HepG2 (cell line): ENCODE measurements at regions not wholly inside any gene's neighbourhood (a gene's known extent, or its start where the extent isn't known, plus 50 kb on each side); places are given as distances from the start of the nearest gene placed in this dataset.
A peak's percentile ranks its signal among the peaks of the same experiment; 100 is the strongest.

ENCODE experiments used
- AHR ChIP-seq: IDR thresholded peaks from 2 replicates; pipeline ENCODE4 v1.6.1; 2018; ENCODE audit warnings: missing genetic modification reagents, missing compliant biosample characterization
- ATF1 ChIP-seq: IDR thresholded peaks from 2 replicates; pipeline ENCODE4 v1.6.1; 2016; ENCODE audit warnings: mild to moderate bottlenecking, control low read depth
- CBX5 ChIP-seq: sonication (generic); formaldehyde crosslinking; IDR thresholded peaks from 2 replicates; pipeline ENCODE4 v1.4.0; 2020; ENCODE audit warnings: missing genetic modification reagents, borderline replicate concordance
- EHMT2 ChIP-seq: fragments of 200-600 bp; sonication (generic); IDR thresholded peaks from 2 replicates; pipeline ENCODE4 v1.7.0; 2017; ENCODE audit warnings: antibody characterized with exemption, low read depth, low read length, borderline replicate concordance
- ETV5 ChIP-seq: IDR thresholded peaks from 2 replicates; pipeline ENCODE4 v1.6.1; 2018; ENCODE audit warnings: missing biosample characterization, missing genetic modification reagents, inconsistent platforms, borderline replicate concordance
- FOXK2 ChIP-seq: fragments of 450-650 bp; IDR thresholded peaks from 2 replicates; pipeline ENCODE4 v1.6.1; 2016
- HOXA5 ChIP-seq: sonication (generic); formaldehyde crosslinking; IDR thresholded peaks from 2 replicates; pipeline ENCODE4 v1.4.0; 2020; ENCODE audit warnings: missing genetic modification reagents
- KDM3A ChIP-seq: IDR thresholded peaks from 2 replicates; pipeline ENCODE4 v1.6.1; 2018; ENCODE audit warnings: low read depth, missing compliant biosample characterization
- MAF1 ChIP-seq: sonication (generic); formaldehyde crosslinking; IDR thresholded peaks from 2 replicates; pipeline ENCODE4 v1.5.0; 2020; ENCODE audit warnings: missing genetic modification reagents, borderline replicate concordance
- MED8 ChIP-seq: sonication (generic); formaldehyde crosslinking; IDR thresholded peaks from 2 replicates; pipeline ENCODE4 v1.8.1; 2023; ENCODE audit warnings: mild to moderate bottlenecking, missing genetic modification reagents; ENCODE audit not compliant: insufficient replicate concordance
- NFIC ChIP-seq: IDR thresholded peaks from 2 replicates; pipeline ENCODE4 v1.6.1; 2012; ENCODE audit warnings: mild to moderate bottlenecking, low read length, inconsistent platforms
- NR2F1 ChIP-seq, 2 experiments: fragments of 450-650 bp in 1 of 2; formaldehyde crosslinking in 1 of 2; IDR thresholded peaks; 2 replicates each; pipeline versions ENCODE4 v1.5.0 to v1.6.1; 2016 to 2020; ENCODE audit warnings: mild to moderate bottlenecking in 1 of 2, missing compliant biosample characterization in 1 of 2, missing genetic modification reagents in 1 of 2, moderate library complexity in 1 of 2
- RCOR2 ChIP-seq: IDR thresholded peaks from 2 replicates; pipeline ENCODE4 v1.6.1; 2016; ENCODE audit warnings: missing biosample characterization, missing genetic modification reagents
- RORA ChIP-seq: sonication (generic); formaldehyde crosslinking; IDR thresholded peaks from 2 replicates; pipeline ENCODE4 v1.5.0; 2020; ENCODE audit warnings: mild to moderate bottlenecking, missing genetic modification reagents, moderate library complexity
- SNAPC2 ChIP-seq: sonication (generic); formaldehyde crosslinking; IDR thresholded peaks from 2 replicates; pipeline ENCODE4 v1.8.1; 2022; ENCODE audit warnings: mild to moderate bottlenecking, missing genetic modification reagents
- YEATS2 ChIP-seq: sonication (generic); formaldehyde crosslinking; IDR thresholded peaks from 2 replicates; pipeline ENCODE4 v1.4.0; 2020; ENCODE audit warnings: missing genetic modification reagents, borderline replicate concordance
- ZEB1 ChIP-seq: IDR thresholded peaks from 2 replicates; pipeline ENCODE4 v1.6.1; 2012; ENCODE audit warnings: mild to moderate bottlenecking, low read depth, inconsistent platforms; ENCODE audit not compliant: insufficient replicate concordance
- ZNF138 ChIP-seq: sonication (generic); formaldehyde crosslinking; IDR thresholded peaks from 2 replicates; pipeline ENCODE4 v1.5.0; 2020; ENCODE audit warnings: mild to moderate bottlenecking, low read depth, missing genetic modification reagents
- ZNF235 ChIP-seq: sonication (generic); formaldehyde crosslinking; IDR thresholded peaks from 2 replicates; pipeline ENCODE4 v1.8.1; 2023; ENCODE audit warnings: mild to moderate bottlenecking, missing genetic modification reagents, borderline replicate concordance
- ZNF3 ChIP-seq: IDR thresholded peaks from 2 replicates; pipeline ENCODE4 v1.7.0; 2017; ENCODE audit warnings: inconsistent platforms
- ZNF446 ChIP-seq: sonication (generic); formaldehyde crosslinking; IDR thresholded peaks from 2 replicates; pipeline ENCODE4 v1.5.0; 2020; ENCODE audit warnings: mild to moderate bottlenecking, missing genetic modification reagents
- ZNF768 ChIP-seq: sonication (generic); formaldehyde crosslinking; IDR thresholded peaks from 2 replicates; pipeline ENCODE4 v1.4.0; 2020; ENCODE audit warnings: missing genetic modification reagents
- ZNF850 ChIP-seq: sonication (generic); formaldehyde crosslinking; conservative IDR thresholded peaks from 2 replicates; pipeline ENCODE4 v1.9.0; 2021; ENCODE audit warnings: mild to moderate bottlenecking, missing genetic modification reagents
- TF ChIP-seq, protein P1 (sequence below): sonication (generic); formaldehyde crosslinking; IDR thresholded peaks from 2 replicates; pipeline ENCODE4 v1.4.0; 2020; ENCODE audit warnings: missing genetic modification reagents
- TF ChIP-seq, protein P2 (sequence below): sonication (generic); formaldehyde crosslinking; IDR thresholded peaks from 2 replicates; pipeline ENCODE4 v1.4.0; 2020; ENCODE audit warnings: missing genetic modification reagents
- TF ChIP-seq, protein P3 (sequence below): sonication (generic); formaldehyde crosslinking; IDR thresholded peaks from 2 replicates; pipeline ENCODE4 v1.5.0; 2020; ENCODE audit warnings: mild to moderate bottlenecking, missing genetic modification reagents, borderline replicate concordance

DNA sequence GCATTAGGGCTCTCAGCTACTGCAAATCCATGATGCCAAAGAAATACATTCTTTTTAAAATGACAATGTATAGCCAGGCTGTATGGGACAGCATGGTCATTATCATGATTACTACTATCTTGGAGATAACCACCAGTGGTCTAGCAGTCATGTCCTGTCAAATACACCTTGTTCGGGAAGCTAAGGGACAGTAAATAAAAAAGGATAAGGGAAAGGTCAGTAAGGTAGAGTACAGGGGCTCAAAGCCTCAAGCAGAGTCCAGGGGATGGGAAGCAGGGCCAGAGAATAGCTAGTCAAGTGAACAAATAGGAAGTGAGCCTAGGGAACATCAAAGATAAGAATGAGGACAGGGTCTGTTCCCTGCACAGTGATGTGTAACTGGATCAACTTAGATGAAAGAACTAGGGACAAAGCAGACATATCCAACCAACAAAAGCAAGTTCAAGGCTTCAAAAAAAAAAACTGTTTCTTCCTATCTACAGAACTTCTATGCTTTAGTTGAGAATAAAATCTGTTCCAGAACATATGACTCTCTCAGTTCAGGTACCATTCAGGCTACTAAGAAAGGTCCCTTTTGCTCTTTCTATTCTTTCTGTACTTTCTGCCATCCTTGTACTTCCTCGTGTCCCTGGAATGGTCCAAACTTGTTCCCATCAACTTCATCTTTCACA lies 62.9 kb upstream of the EHBP1 start (continued):
- TF ChIP-seq NFIC (peak; percentile 83; the same call in 1 of the 2 replicates), SNAPC2 (CRISPR knock-in tag) (peak; percentile 62; the same call in 1 of the 2 replicates), MED8 (CRISPR knock-in tag) (peak; percentile 61), EHMT2 (peak; percentile 28; the same call in 1 of the 2 replicates), ATF1 (peak; percentile 73), ZNF446 (CRISPR knock-in tag) (no peak), FOXK2 (peak; percentile 36; the same call in 1 of the 2 replicates), ZNF850 (CRISPR knock-in tag) (no peak), AHR (CRISPR knock-in tag) (no peak), HOXA5 (CRISPR knock-in tag) (0 out of 2 replicates have a peak, but pooled peaks have one; percentile 23), RORA (CRISPR knock-in tag) (peak; percentile 84; the same call in 1 of the 2 replicates), ZNF138 (no peak), MAF1 (CRISPR knock-in tag) (no peak), YEATS2 (CRISPR knock-in tag) (peak; percentile 27; the same call in 1 of the 2 replicates), ZNF235 (CRISPR knock-in tag) (no peak), KDM3A (CRISPR knock-in tag) (peak; percentile 65; the same call in 1 of the 2 replicates), ZNF768 (no peak), NR2F1 (CRISPR knock-in tag; IDR thresholded peaks at IDR 0.05) (peak in 1 of 2 experiments; percentile 27; a peak in 1 of 4 replicates), ZEB1 (peak; percentile 34), CBX5 (peak; percentile 62; the same call in 1 of the 2 replicates), ETV5 (CRISPR knock-in tag) (peak; percentile 98), ZNF3 (peak; percentile 64; the same call in 1 of the 2 replicates), RCOR2 (peak; percentile 99)
- TF ChIP-seq, protein P1, sequence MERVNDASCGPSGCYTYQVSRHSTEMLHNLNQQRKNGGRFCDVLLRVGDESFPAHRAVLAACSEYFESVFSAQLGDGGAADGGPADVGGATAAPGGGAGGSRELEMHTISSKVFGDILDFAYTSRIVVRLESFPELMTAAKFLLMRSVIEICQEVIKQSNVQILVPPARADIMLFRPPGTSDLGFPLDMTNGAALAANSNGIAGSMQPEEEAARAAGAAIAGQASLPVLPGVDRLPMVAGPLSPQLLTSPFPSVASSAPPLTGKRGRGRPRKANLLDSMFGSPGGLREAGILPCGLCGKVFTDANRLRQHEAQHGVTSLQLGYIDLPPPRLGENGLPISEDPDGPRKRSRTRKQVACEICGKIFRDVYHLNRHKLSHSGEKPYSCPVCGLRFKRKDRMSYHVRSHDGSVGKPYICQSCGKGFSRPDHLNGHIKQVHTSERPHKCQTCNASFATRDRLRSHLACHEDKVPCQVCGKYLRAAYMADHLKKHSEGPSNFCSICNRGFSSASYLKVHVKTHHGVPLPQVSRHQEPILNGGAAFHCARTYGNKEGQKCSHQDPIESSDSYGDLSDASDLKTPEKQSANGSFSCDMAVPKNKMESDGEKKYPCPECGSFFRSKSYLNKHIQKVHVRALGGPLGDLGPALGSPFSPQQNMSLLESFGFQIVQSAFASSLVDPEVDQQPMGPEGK (CRISPR knock-in tag), result no peak
- TF ChIP-seq, protein P2, sequence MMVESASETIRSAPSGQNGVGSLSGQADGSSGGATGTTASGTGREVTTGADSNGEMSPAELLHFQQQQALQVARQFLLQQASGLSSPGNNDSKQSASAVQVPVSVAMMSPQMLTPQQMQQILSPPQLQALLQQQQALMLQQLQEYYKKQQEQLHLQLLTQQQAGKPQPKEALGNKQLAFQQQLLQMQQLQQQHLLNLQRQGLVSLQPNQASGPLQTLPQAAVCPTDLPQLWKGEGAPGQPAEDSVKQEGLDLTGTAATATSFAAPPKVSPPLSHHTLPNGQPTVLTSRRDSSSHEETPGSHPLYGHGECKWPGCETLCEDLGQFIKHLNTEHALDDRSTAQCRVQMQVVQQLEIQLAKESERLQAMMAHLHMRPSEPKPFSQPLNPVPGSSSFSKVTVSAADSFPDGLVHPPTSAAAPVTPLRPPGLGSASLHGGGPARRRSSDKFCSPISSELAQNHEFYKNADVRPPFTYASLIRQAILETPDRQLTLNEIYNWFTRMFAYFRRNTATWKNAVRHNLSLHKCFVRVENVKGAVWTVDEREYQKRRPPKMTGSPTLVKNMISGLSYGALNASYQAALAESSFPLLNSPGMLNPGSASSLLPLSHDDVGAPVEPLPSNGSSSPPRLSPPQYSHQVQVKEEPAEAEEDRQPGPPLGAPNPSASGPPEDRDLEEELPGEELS (CRISPR knock-in tag), result peak; percentile 96
- TF ChIP-seq, protein P3, sequence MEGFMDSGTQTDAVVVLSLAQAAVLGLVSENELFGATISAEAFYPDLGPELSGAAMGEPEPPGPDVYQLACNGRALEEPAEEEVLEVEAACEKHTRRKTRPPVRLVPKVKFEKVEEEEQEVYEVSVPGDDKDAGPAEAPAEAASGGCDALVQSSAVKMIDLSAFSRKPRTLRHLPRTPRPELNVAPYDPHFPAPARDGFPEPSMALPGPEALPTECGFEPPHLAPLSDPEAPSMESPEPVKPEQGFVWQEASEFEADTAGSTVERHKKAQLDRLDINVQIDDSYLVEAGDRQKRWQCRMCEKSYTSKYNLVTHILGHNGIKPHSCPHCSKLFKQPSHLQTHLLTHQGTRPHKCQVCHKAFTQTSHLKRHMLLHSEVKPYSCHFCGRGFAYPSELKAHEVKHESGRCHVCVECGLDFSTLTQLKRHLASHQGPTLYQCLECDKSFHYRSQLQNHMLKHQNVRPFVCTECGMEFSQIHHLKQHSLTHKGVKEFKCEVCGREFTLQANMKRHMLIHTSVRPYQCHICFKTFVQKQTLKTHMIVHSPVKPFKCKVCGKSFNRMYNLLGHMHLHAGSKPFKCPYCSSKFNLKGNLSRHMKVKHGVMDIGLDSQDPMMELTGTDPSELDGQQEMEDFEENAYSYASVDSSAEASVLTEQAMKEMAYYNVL (CRISPR knock-in tag), result peak; percentile 91
